HUDEP-2 (cell line): ENCODE measurements at regions not wholly inside any gene's neighbourhood (a gene's known extent, or its start where the extent isn't known, plus 50 kb on each side); places are given as distances from the start of the nearest gene placed in this dataset.
"Not testable (repeated sequence)": the region's sequence is repeated elsewhere in the genome, so short reads cannot be mapped to it uniquely, and the experiment has no call there.

Experiments
- DNase-seq, 76 experiments: peaks; one replicate each; lab custom pipeline; 2025; ENCODE audit not compliant: unreplicated experiment in 76 of 76; lab: John Stamatoyannopoulos, UW

GRCh38 chr1:30533796-30534550, 189.4 kb downstream of the MATN1 start:
- DNase-seq = no peak

- no peak for DNase-seq
Observed at GRCh38 chr1:30533141-30533540, 190.2 kb downstream of the MATN1 start.

GRCh38 chr1:30532621-30533020, 190.8 kb downstream of the MATN1 start:
- DNase-seq = no peak

GRCh38 chr1:30527511-30528140, 195.8 kb downstream of the MATN1 start:
- DNase-seq = no peak

GRCh38 chr1:30526652-30527345, 196.6 kb downstream of the MATN1 start:
- no peak for DNase-seq

GRCh38 chr1:30525971-30526651, 197.3 kb downstream of the MATN1 start:
- DNase-seq = no peak

- no peak for DNase-seq
Observed at GRCh38 chr1:30525631-30525970, 197.8 kb downstream of the MATN1 start.

GRCh38 chr1:30524840-30525617, 198.4 kb downstream of the MATN1 start:
- peak in 1 of 76 experiments; percentile 10 for DNase-seq

GRCh38 chr1:30524025-30524555, 199.3 kb downstream of the MATN1 start:
- not testable (repeated sequence) for DNase-seq

- DNase-seq = no peak
Observed at GRCh38 chr1:30523055-30524020, 200.0 kb downstream of the MATN1 start.

GRCh38 chr1:30522031-30523004, 201.1 kb downstream of the MATN1 start:
- no peak for DNase-seq

- no peak for DNase-seq
Observed at GRCh38 chr1:30521261-30521865, 202.0 kb downstream of the MATN1 start.

GRCh38 chr1:30520476-30520875, 202.9 kb downstream of the MATN1 start:
- DNase-seq = peak in 1 of 76 experiments; percentile 1

- DNase-seq = no peak
Observed at GRCh38 chr1:30519201-30519763, 204.1 kb downstream of the MATN1 start.

- no peak for DNase-seq
Observed at GRCh38 chr1:30518696-30519095, 204.7 kb downstream of the MATN1 start.

- DNase-seq = no peak
Observed at GRCh38 chr1:30518186-30518585, 205.2 kb downstream of the MATN1 start.

- DNase-seq = not testable (repeated sequence)
Observed at GRCh38 chr1:30517666-30518065, 205.7 kb downstream of the MATN1 start.
